Kidney (tissue), 13 donors: ENCODE measurements at regions not wholly inside any gene's neighbourhood (a gene's known extent, or its start where the extent isn't known, plus 50 kb on each side); places are given as distances from the start of the nearest gene placed in this dataset.

Experiments
- DNase-seq, 5 donors: peaks; one replicate each; pipeline ENCODE4 v3.0.0-alpha.2; 2013 to 2020
- FAIRE-seq: peaks from 2 replicates; lab custom pipeline; 2012; peaks lifted over from hg19 to GRCh38; lab: Jason Lieb, UNC
- H3K27ac ChIP-seq, 2 donors: one replicate each; pipeline ENCODE4 v1.7.0; 2013; ENCODE audit warnings: low read depth in 2 of 2, low read length in 2 of 2, inconsistent platforms in 1 of 2
- H3K27me3 ChIP-seq: one replicate; pipeline ENCODE4 v1.7.1; 2013; ENCODE audit warnings: low read length, inconsistent platforms; ENCODE audit not compliant: control insufficient read depth, insufficient read depth
- H3K36me3 ChIP-seq, 3 donors: one replicate each; pipeline versions ENCODE4 v1.7.0 to v1.7.1; 2013; ENCODE audit warnings: low read length in 3 of 3, control low read depth in 1 of 3, inconsistent platforms in 1 of 3; ENCODE audit not compliant: insufficient read depth in 3 of 3, control insufficient read depth in 2 of 3
- H3K4me1 ChIP-seq, 3 donors: one replicate each; pipeline versions ENCODE4 v1.7.0 to v1.7.1; 2013; ENCODE audit warnings: low read length in 3 of 3, inconsistent platforms in 1 of 3, low read depth in 1 of 3; ENCODE audit not compliant: control insufficient read depth in 2 of 3, insufficient read depth in 2 of 3
- H3K4me3 ChIP-seq, 3 donors: one replicate each; pipeline versions ENCODE4 v1.7.0 to v1.8.1; 2013; ENCODE audit warnings: low read length in 3 of 3, control low read depth in 1 of 3, inconsistent platforms in 1 of 3
- H3K9ac ChIP-seq, 3 donors: one replicate each; pipeline versions ENCODE4 v1.7.0 to v1.7.1; 2013; ENCODE audit warnings: low read length in 3 of 3, control low read depth in 1 of 3, inconsistent platforms in 1 of 3
- H3K9me3 ChIP-seq, 3 donors: one replicate each; pipeline versions ENCODE4 v1.7.0 to v1.7.1; 2013; ENCODE audit warnings: low read length in 3 of 3, control low read depth in 1 of 3, inconsistent platforms in 1 of 3; ENCODE audit not compliant: control insufficient read depth in 2 of 3, insufficient read depth in 1 of 3
- CTCF ChIP-seq: IDR thresholded peaks from 3 replicates; pipeline ENCODE4 v1.5.1; 2012; ENCODE audit warnings: mild to moderate bottlenecking, moderate library complexity, borderline replicate concordance; ENCODE audit not compliant: insufficient read depth; ENCODE audit errors: extremely low read depth
- intact Hi-C: fragments of 100-400 bp; cut with DNase I; formaldehyde crosslinking; loops from one replicate; pipeline ENCODE4 v1.11.1; 2022
- donor health status: control.
- donor health status: control.
- donor health status: control.
- donor health status: control.
- donor health status: control.
- donor health status: DM: yes; HTN: yes; CAD: no.
- donor health status: Normal renal cell carcinoma (clear cell type).

- no peak overlapping the region for H3K9ac ChIP-seq
- no peak overlapping the region for H3K4me3 ChIP-seq
- H3K27ac ChIP-seq, result no peak overlapping the region
- DNase-seq, result no peak
- no peaks in the 10 kb centered on the region for H3K27me3 ChIP-seq
- no peak for FAIRE-seq
- peaks cover 0 to 4% (median 0%) of the 10 kb centered on the region in 3 donors for H3K9me3 ChIP-seq
- H3K4me1 ChIP-seq, result no peaks in the 10 kb centered on the region
- TF ChIP-seq CTCF, result no peak
- intact Hi-C loops, result no loop called here
- no peaks in the 10 kb centered on the region for H3K36me3 ChIP-seq
Observed at GRCh38 chr6:1544603-1545002, 65.1 kb upstream of the FOXC1 start.

- DNase-seq (peak in 1 of 5 donors; percentile 56), FAIRE-seq (no peak)
- H3K36me3 ChIP-seq, result no peaks in the 10 kb centered on the region
- H3K4me1 ChIP-seq, result no peaks in the 10 kb centered on the region
- TF ChIP-seq CTCF, result no peak
- H3K27ac ChIP-seq, result no peak overlapping the region
- no peak overlapping the region for H3K4me3 ChIP-seq
- intact Hi-C loops, result no loop called here
- no peaks in the 10 kb centered on the region for H3K27me3 ChIP-seq
- H3K9ac ChIP-seq, result no peak overlapping the region
- peaks cover 0 to 4% (median 0%) of the 10 kb centered on the region in 3 donors for H3K9me3 ChIP-seq
Observed at GRCh38 chr6:1545654-1546053, 64.1 kb upstream of the FOXC1 start.

- no peaks in the 10 kb centered on the region for H3K36me3 ChIP-seq
- H3K4me1 ChIP-seq, result no peaks in the 10 kb centered on the region
- no peak for FAIRE-seq
- no peak overlapping the region for H3K27ac ChIP-seq
- no peak overlapping the region for H3K9ac ChIP-seq
- intact Hi-C loops, result no loop called here
- H3K4me3 ChIP-seq, result no peak overlapping the region
- no peaks in the 10 kb centered on the region for H3K27me3 ChIP-seq
- TF ChIP-seq CTCF, result no peak
- peaks cover 0 to 4% (median 0%) of the 10 kb centered on the region in 3 donors for H3K9me3 ChIP-seq
- DNase-seq, result no peak
Observed at GRCh38 chr6:1547785-1548184, 61.9 kb upstream of the FOXC1 start.

GRCh38 chr6:1551249-1551648, 58.5 kb upstream of the FOXC1 start:
- Histone ChIP-seq H3K4me3 (no peak overlapping the region), H3K27me3 (no peaks in the 10 kb centered on the region), H3K9ac (no peak overlapping the region), H3K9me3 (no peaks in the 10 kb centered on the region), H3K4me1 (no peaks in the 10 kb centered on the region), H3K27ac (no peak overlapping the region), H3K36me3 (no peaks in the 10 kb centered on the region)
- intact Hi-C loops, result no loop called here
- no peak for FAIRE-seq
- DNase-seq, result no peak
- no peak for TF ChIP-seq CTCF
